A549 (cell line): ENCODE measurements at regions not wholly inside any gene's neighbourhood (a gene's known extent, or its start where the extent isn't known, plus 50 kb on each side); places are given as distances from the start of the nearest gene placed in this dataset.

Experiments used
- ATAC-seq, 2 experiments: fragments of 200-7000 bp in 1 of 2; fragments of >200 bp in 1 of 2; cut with Nextera tagmentation in 1 of 2; cut with Tn5 transposase in 1 of 2; 3 replicates each; pipeline versions ENCODE4 v1.8.0 to v1.9.1; 2018 to 2020; ENCODE audit warnings: mild to moderate bottlenecking in 1 of 2, moderate library complexity in 1 of 2
- CTCF ChIA-PET: fragments of 300-600 bp; sonication (Branson Sonifier 250); formaldehyde crosslinking; extraction: SDS; loops from one replicate; lab custom pipeline; 2021; ENCODE audit warnings: antibody characterized with exemption, inconsistent platforms; lab: Yijun Ruan, JAX
- POLR2A ChIA-PET: fragments of 350-600 bp; formaldehyde crosslinking; extraction: SDS; loops from one replicate; lab custom pipeline; 2021; ENCODE audit warnings: antibody characterized with exemption, inconsistent platforms; lab: Yijun Ruan, JAX
- DNase-seq, 2 experiments: peaks; one replicate each; pipeline versions ENCODE4 v3.0.0 to v3.0.0-alpha.2; 2011 to 2016; ENCODE audit warnings: low read depth in 1 of 2, low spot score in 1 of 2
- FAIRE-seq: peaks from 2 replicates; lab custom pipeline; 2011; peaks lifted over from hg19 to GRCh38; lab: Jason Lieb, UNC
- H3K27ac ChIP-seq, 2 experiments: fragments of >200 bp; sonication (Bioruptor Twin); formaldehyde crosslinking; 3 replicates each; pipeline ENCODE4 v1.5.1; 2016 to 2017
- H3K4me1 ChIP-seq: fragments of >200 bp; sonication (Bioruptor Twin); formaldehyde crosslinking; 3 replicates; pipeline ENCODE4 v1.6.1; 2016
- H3K4me2 ChIP-seq: fragments of >200 bp; sonication (Bioruptor Twin); formaldehyde crosslinking; 3 replicates; pipeline ENCODE4 v1.6.1; 2016
- H3K4me3 ChIP-seq: fragments of >200 bp; sonication (Bioruptor Twin); formaldehyde crosslinking; 3 replicates; pipeline ENCODE4 v1.5.1; 2016
- H3K9me3 ChIP-seq: fragments of >200 bp; sonication (Bioruptor Twin); formaldehyde crosslinking; 3 replicates; pipeline ENCODE4 v1.6.1; 2016
- CBX8 ChIP-seq: fragments of 200-600 bp; sonication (generic); IDR thresholded peaks from 2 replicates; pipeline ENCODE4 v1.6.1; 2016
- CEBPB ChIP-seq, 2 experiments: fragments of >200 bp in 1 of 2; sonication (Bioruptor Twin) in 1 of 2; formaldehyde crosslinking in 1 of 2; IDR thresholded peaks; 2 replicates each; pipeline ENCODE4 v1.6.1; 2012 to 2016
- CHD2 ChIP-seq: fragments of 150-350 bp; IDR thresholded peaks from 2 replicates; pipeline ENCODE4 v1.6.1; 2014; ENCODE audit warnings: low read length; ENCODE audit not compliant: partially characterized antibody
- CHD4 ChIP-seq: fragments of 200-600 bp; sonication (generic); IDR thresholded peaks from 2 replicates; pipeline ENCODE4 v1.6.1; 2016; ENCODE audit warnings: antibody characterized with exemption, mild to moderate bottlenecking, borderline replicate concordance
- CTCF ChIP-seq: fragments of >200 bp; sonication (Bioruptor Twin); formaldehyde crosslinking; IDR thresholded peaks from 3 replicates; pipeline ENCODE4 v1.5.1; 2016
- E2F6 ChIP-seq: IDR thresholded peaks from 2 replicates; pipeline ENCODE4 v1.6.1; 2012; ENCODE audit warnings: low read depth, borderline replicate concordance
- EHMT2 ChIP-seq: fragments of 200-600 bp; sonication (generic); IDR thresholded peaks from 2 replicates; pipeline ENCODE4 v1.6.1; 2016; ENCODE audit warnings: antibody characterized with exemption, low read depth, mild to moderate bottlenecking, moderate library complexity
- FOSB ChIP-seq: fragments of 250-450 bp; sonication (Bioruptor Pico); IDR thresholded peaks from 2 replicates; pipeline ENCODE4 v1.5.0; 2020; ENCODE audit warnings: mild to moderate bottlenecking, moderate library complexity
- GATA3 ChIP-seq: IDR thresholded peaks from 2 replicates; pipeline ENCODE4 v1.6.1; 2012; ENCODE audit warnings: borderline replicate concordance
- HES2 ChIP-seq: fragments of >200 bp; sonication (Bioruptor Twin); formaldehyde crosslinking; IDR thresholded peaks from 2 replicates; pipeline ENCODE4 v1.6.1; 2016
- HEYL ChIP-seq: fragments of 250-450 bp; sonication (Bioruptor Pico); IDR thresholded peaks from 2 replicates; pipeline ENCODE4 v1.8.0; 2021; ENCODE audit warnings: mild to moderate bottlenecking, moderate library complexity
- HMGXB4 ChIP-seq: fragments of 250-450 bp; sonication (Bioruptor Pico); IDR thresholded peaks from 2 replicates; pipeline ENCODE4 v1.5.0; 2021; ENCODE audit warnings: mild to moderate bottlenecking, moderate library complexity, borderline replicate concordance
- HOXA7 ChIP-seq: fragments of 250-450 bp; sonication (Bioruptor Pico); IDR thresholded peaks from 2 replicates; pipeline ENCODE4 v1.5.0; 2020; ENCODE audit warnings: mild to moderate bottlenecking, moderate library complexity
- HOXB13 ChIP-seq: fragments of 250-450 bp; sonication (Bioruptor Pico); IDR thresholded peaks from 2 replicates; pipeline ENCODE4 v1.5.0; 2020; ENCODE audit warnings: low read depth, mild to moderate bottlenecking, moderate library complexity
- JUN ChIP-seq, 2 experiments: fragments of >200 bp; sonication (Bioruptor Twin); formaldehyde crosslinking; IDR thresholded peaks; 2 replicates in 1 of 2; 3 replicates in 1 of 2; pipeline ENCODE4 v1.6.1; 2016 to 2017
- KDM5A ChIP-seq: fragments of 200-600 bp; sonication (generic); IDR thresholded peaks from 2 replicates; pipeline ENCODE4 v1.6.1; 2016; ENCODE audit warnings: antibody characterized with exemption, mild to moderate bottlenecking
- MAFK ChIP-seq: fragments of 450-650 bp; IDR thresholded peaks from 2 replicates; pipeline ENCODE4 v1.6.1; 2014; ENCODE audit not compliant: partially characterized antibody
- PHF8 ChIP-seq: fragments of 200-600 bp; sonication (generic); IDR thresholded peaks from 2 replicates; pipeline ENCODE4 v1.6.1; 2016; ENCODE audit warnings: low read depth, mild to moderate bottlenecking, antibody characterized with exemption, moderate library complexity, borderline replicate concordance
- POLR2A ChIP-seq: IDR thresholded peaks from 2 replicates; pipeline ENCODE4 v1.6.1; 2012; ENCODE audit warnings: mild to moderate bottlenecking, low read length
- RARB ChIP-seq: fragments of 250-450 bp; sonication (Bioruptor Pico); IDR thresholded peaks from 2 replicates; pipeline ENCODE4 v1.8.0; 2021; ENCODE audit warnings: mild to moderate bottlenecking, moderate library complexity
- RNF2 ChIP-seq: fragments of 200-600 bp; sonication (generic); IDR thresholded peaks from 2 replicates; pipeline ENCODE4 v1.6.1; 2016; ENCODE audit warnings: low read depth, mild to moderate bottlenecking, antibody characterized with exemption, moderate library complexity, borderline replicate concordance
- SREBF2 ChIP-seq: fragments of 450-650 bp; IDR thresholded peaks from 2 replicates; pipeline ENCODE4 v1.6.1; 2014; ENCODE audit warnings: mild to moderate bottlenecking, moderate library complexity
- TFCP2L1 ChIP-seq: fragments of 250-450 bp; sonication (Bioruptor Pico); IDR thresholded peaks from 2 replicates; pipeline ENCODE4 v1.5.0; 2021; ENCODE audit warnings: mild to moderate bottlenecking
- TP53 ChIP-seq: fragments of 250-450 bp; sonication (Bioruptor Pico); IDR thresholded peaks from 2 replicates; pipeline ENCODE4 v1.5.0; 2021; ENCODE audit warnings: mild to moderate bottlenecking, moderate library complexity
- USF2 ChIP-seq: fragments of 450-650 bp; IDR thresholded peaks from 2 replicates; pipeline ENCODE4 v1.6.1; 2014; ENCODE audit warnings: antibody characterized with exemption
- ZC3H11A ChIP-seq: fragments of 450-650 bp; IDR thresholded peaks from 2 replicates; pipeline ENCODE4 v1.6.1; 2014; ENCODE audit warnings: antibody characterized with exemption, mild to moderate bottlenecking
- ZFP36 ChIP-seq: fragments of 450-650 bp; IDR thresholded peaks from 2 replicates; pipeline ENCODE4 v1.6.1; 2014; ENCODE audit warnings: borderline replicate concordance; ENCODE audit not compliant: partially characterized antibody
- ZNF302 ChIP-seq: fragments of 250-450 bp; sonication (Bioruptor Pico); IDR thresholded peaks from 2 replicates; pipeline ENCODE4 v1.9.0; 2021; ENCODE audit warnings: inconsistent platforms, mild to moderate bottlenecking, moderate library complexity
- ZSCAN20 ChIP-seq: fragments of 250-450 bp; sonication (Bioruptor Pico); IDR thresholded peaks from 2 replicates; pipeline ENCODE4 v1.8.0; 2022; ENCODE audit warnings: mild to moderate bottlenecking, moderate library complexity
- WGBS: methylation state at CpG from one replicate; pipeline ENCODE4 v1.1.6; 2017; ENCODE audit errors: missing lambda C conversion rate; 5-methylcytosine and 5-hydroxymethylcytosine counted together

- peak; percentile 87 for TF ChIP-seq MAFK
- TF ChIP-seq E2F6 = no peak
- no peak for TF ChIP-seq CHD2
- no peak for TF ChIP-seq PHF8
- POLR2A ChIA-PET = no interaction called here
- no peak for FAIRE-seq
- DNase-seq = no peak
- Histone ChIP-seq H3K4me3 (no peak overlapping the region), H3K27ac (no peak overlapping the region), H3K4me2 (no peak overlapping the region), H3K4me1 (no peaks in the 10 kb centered on the region), H3K9me3 (no peaks in the 10 kb centered on the region)
- no peak for ATAC-seq
- 73% methylated on average over 2 of the region's 2 CpGs for WGBS
- CTCF ChIA-PET = no interaction called here
These were observed 501.2 kb upstream of the INTU start for GRCh38 chr4:127131527-127131926.

- ChIA-PET CTCF (no interaction called here), POLR2A (no interaction called here)
- no peak for ATAC-seq
- FAIRE-seq = no peak
- no peak for DNase-seq
- no peaks in the 10 kb centered on the region for H3K9me3 ChIP-seq
- 13% methylated on average over 2 of the region's 2 CpGs for WGBS
- H3K4me2 ChIP-seq = no peak overlapping the region
- no peaks in the 10 kb centered on the region for H3K4me1 ChIP-seq
- TF ChIP-seq POLR2A = no peak
- TF ChIP-seq ZSCAN20 (CRISPR knock-in tag) = no peak
- TF ChIP-seq EHMT2 = no peak
- no peak for TF ChIP-seq ZFP36
- TF ChIP-seq ZNF302 (CRISPR knock-in tag) = no peak
- no peak for TF ChIP-seq USF2
- TF ChIP-seq JUN (IDR thresholded peaks at IDR 0.05) = no peak
- no peak for TF ChIP-seq CTCF
- no peak for TF ChIP-seq GATA3
- no peak for TF ChIP-seq KDM5A
- TF ChIP-seq TFCP2L1 (CRISPR knock-in tag) = no peak
- no peak for TF ChIP-seq RARB (CRISPR knock-in tag)
- TF ChIP-seq RNF2 = no peak
- TF ChIP-seq CEBPB (IDR thresholded peaks at IDR 0.05) = no peak
- no peak for TF ChIP-seq HMGXB4 (CRISPR knock-in tag)
- TF ChIP-seq SREBF2 = no peak
- TF ChIP-seq, all 56 proteins: peak for 0
- H3K4me3 ChIP-seq = no peak overlapping the region
- H3K27ac ChIP-seq = no peak overlapping the region
These were observed 498.3 kb upstream of the INTU start for GRCh38 chr4:127134490-127134889.

GRCh38 chr4:127138586-127138985, 494.2 kb upstream of the INTU start:
- POLR2A ChIA-PET = no interaction called here
- Histone ChIP-seq H3K9me3 (no peaks in the 10 kb centered on the region), H3K27ac (no peak overlapping the region), H3K4me2 (no peak overlapping the region), H3K4me3 (no peak overlapping the region), H3K4me1 (no peaks in the 10 kb centered on the region)
- FAIRE-seq (no peak), DNase-seq (no peak), ATAC-seq (no peak)
- CTCF ChIA-PET = no interaction called here
- 30% methylated on average over 4 of the region's 4 CpGs for WGBS
- TF ChIP-seq ZNF302 (CRISPR knock-in tag) (no peak), FOSB (CRISPR knock-in tag) (no peak), HES2 (no peak), HOXB13 (no peak), MAFK (no peak), HEYL (CRISPR knock-in tag) (no peak), HOXA7 (CRISPR knock-in tag) (no peak), CTCF (no peak), TP53 (CRISPR knock-in tag) (no peak), ZC3H11A (no peak), CHD4 (no peak), E2F6 (no peak), CBX8 (no peak)
